Panc1 (cell line): ENCODE measurements at regions not wholly inside any gene's neighbourhood (a gene's known extent, or its start where the extent isn't known, plus 50 kb on each side); places are given as distances from the start of the nearest gene placed in this dataset.
A peak's percentile ranks its signal among the peaks of the same experiment; 100 is the strongest.

ENCODE experiments used
- ATAC-seq: fragments of 200-7000 bp; cut with Tn5 transposase; 2 replicates; pipeline ENCODE4 v1.9.1; 2020; ENCODE audit warnings: mild to moderate bottlenecking, moderate library complexity
- BruUV-seq: library from RNA; stranded (reverse); fragments of 400-500 nt; replicated peaks from 2 replicates; lab custom pipeline; 2021; lab: Mats Ljungman, UMichigan
- CTCF ChIA-PET: fragments of 300-600 bp; sonication (Branson Sonifier 250); formaldehyde crosslinking; loops from one replicate; lab custom pipeline; 2022; ENCODE audit warnings: antibody characterized with exemption; lab: Charles Lee
- POLR2A ChIA-PET: fragments of 300-600 bp; sonication (Branson Sonifier 250); formaldehyde crosslinking; loops from one replicate; lab custom pipeline; 2022; ENCODE audit warnings: antibody characterized with exemption; lab: Charles Lee
- DNase-seq: peaks from one replicate; pipeline ENCODE4 v3.0.0-alpha.2; 2010; ENCODE audit warnings: low read depth, low spot score
- H3K27ac ChIP-seq: 2 replicates; pipeline ENCODE4 v1.5.1; 2011; ENCODE audit warnings: mild to moderate bottlenecking, low read length, inconsistent platforms
- H3K27me3 ChIP-seq: fragments of 200-500 bp; sonication (Bioruptor generic); 2 replicates; pipeline ENCODE4 v1.6.0; 2014; ENCODE audit warnings: low read length, inconsistent platforms; ENCODE audit not compliant: control insufficient read depth, insufficient read depth
- H3K36me3 ChIP-seq: fragments of 200-500 bp; sonication (Bioruptor generic); 2 replicates; pipeline ENCODE4 v1.5.1; 2014; ENCODE audit warnings: inconsistent platforms, mild to moderate bottlenecking, low read length, moderate library complexity; ENCODE audit not compliant: control insufficient read depth, insufficient read depth
- H3K4me1 ChIP-seq: 2 replicates; pipeline ENCODE4 v1.5.1; 2011; ENCODE audit warnings: inconsistent platforms, mild to moderate bottlenecking, low read length, moderate library complexity; ENCODE audit not compliant: control insufficient read depth, insufficient read depth
- H3K4me3 ChIP-seq, 2 experiments: 2 replicates each; pipeline ENCODE4 v1.5.1; 2011 to 2012; ENCODE audit warnings: low read depth in 2 of 2, low read length in 2 of 2, mild to moderate bottlenecking in 2 of 2, inconsistent platforms in 1 of 2, moderate library complexity in 1 of 2
- H3K9me3 ChIP-seq: fragments of 200-500 bp; sonication (Bioruptor generic); 2 replicates; pipeline ENCODE4 v1.5.1; 2014; ENCODE audit warnings: low read depth, mild to moderate bottlenecking, inconsistent platforms, low read length, moderate library complexity; ENCODE audit not compliant: control insufficient read depth, insufficient read depth
- CTCF ChIP-seq: fragments of 450-650 bp; IDR thresholded peaks from 2 replicates; pipeline ENCODE4 v1.5.1; 2017; ENCODE audit warnings: mild to moderate bottlenecking
- POLR2AphosphoS5 ChIP-seq: IDR thresholded peaks from 2 replicates; pipeline ENCODE4 v1.6.1; 2012; ENCODE audit warnings: mild to moderate bottlenecking, low read depth, low read length, moderate library complexity
- REST ChIP-seq, 2 experiments: IDR thresholded peaks; 2 replicates each; pipeline ENCODE4 v1.6.1; 2011 to 2012; ENCODE audit warnings: low read depth in 2 of 2, control low read depth in 1 of 2, low read length in 1 of 2, mild to moderate bottlenecking in 1 of 2, moderate library complexity in 1 of 2; ENCODE audit not compliant: insufficient read depth in 1 of 2
- SIN3A ChIP-seq: IDR thresholded peaks from 2 replicates; pipeline ENCODE4 v1.6.1; 2012; ENCODE audit warnings: low read depth, mild to moderate bottlenecking, low read length, moderate library complexity, borderline replicate concordance; ENCODE audit not compliant: insufficient read depth
- TCF7L2 ChIP-seq: IDR thresholded peaks from 2 replicates; pipeline ENCODE4 v1.6.1; 2011; ENCODE audit warnings: mild to moderate bottlenecking, low read depth, low read length, inconsistent platforms
- in situ Hi-C: cut with HindIII; loops from 2 replicates; pipeline ENCODE4 v1.10.0; 2016; ENCODE audit warnings: low sequenced_read_pairs, low pct_unique_long_range_greater_than_20kb
- intact Hi-C: fragments of 100-400 bp; cut with micrococcal nuclease; formaldehyde crosslinking; loops from one replicate; pipeline ENCODE4 v1.10.0; 2022; ENCODE audit not compliant: unreplicated experiment

GRCh38 chr14:95452176-95452892 is 64.1 kb downstream of the SYNE3 start:
- no peak overlapping the region for H3K4me3 ChIP-seq
- H3K27me3 ChIP-seq: no peaks in the 10 kb centered on the region
- in situ Hi-C loops (no loop called here), intact Hi-C loops (no loop called here)
- no TSS peak for BruUV-seq
- no peaks in the 10 kb centered on the region for H3K4me1 ChIP-seq
- no peaks in the 10 kb centered on the region for H3K9me3 ChIP-seq
- TF ChIP-seq TCF7L2: no peak
- TF ChIP-seq CTCF: peak; percentile 56; the same call in 1 of the 2 replicates
- CTCF ChIA-PET: interaction anchor here (0.6 to 1.6 kb wide), 3 partner anchors 10 to 835 kb away, joined by 3 to 8 read pairs (median 5); no protein-coding TSS in a partner anchor
- H3K36me3 ChIP-seq: no peaks in the 10 kb centered on the region
- ATAC-seq: peak; percentile 72
- H3K27ac ChIP-seq: no peak overlapping the region
- no peak for DNase-seq
- POLR2A ChIA-PET: no interaction called here

- Histone ChIP-seq H3K27ac (no peak overlapping the region), H3K9me3 (no peaks in the 10 kb centered on the region), H3K36me3 (no peaks in the 10 kb centered on the region), H3K27me3 (no peaks in the 10 kb centered on the region), H3K4me1 (no peaks in the 10 kb centered on the region), H3K4me3 (no peak overlapping the region)
- TF ChIP-seq SIN3A (no peak), REST (IDR thresholded peaks at IDR 0.05; ENCODE audit: insufficient read depth in 1 of 2, low read depth in 2 of 2, low read length in 1 of 2) (no peak), CTCF (no peak), TCF7L2 (no peak), POLR2AphosphoS5 (no peak)
- intact Hi-C loops (no loop called here), in situ Hi-C loops (no loop called here)
- POLR2A ChIA-PET: no interaction called here
- DNase-seq (no peak), ATAC-seq (no peak)
- BruUV-seq: no TSS peak
- CTCF ChIA-PET: no interaction called here
These were observed 67.3 kb downstream of the SYNE3 start for GRCh38 chr14:95449131-95449530.
